Uterus (tissue), 2 donors: ENCODE measurements at regions not wholly inside any gene's neighbourhood (a gene's known extent, or its start where the extent isn't known, plus 50 kb on each side); places are given as distances from the start of the nearest gene placed in this dataset.

Source experiments
- CTCF ChIP-seq, 4 experiments: fragments of 200-600 bp in 2 of 4; fragments of 450-650 bp in 2 of 4; sonication (generic) in 2 of 4; IDR thresholded peaks; one replicate each; pipeline ENCODE4 v1.5.1; 2016 to 2019; ENCODE audit warnings: antibody characterized with exemption in 4 of 4, mild to moderate bottlenecking in 2 of 4, moderate library complexity in 1 of 4
- POLR2A ChIP-seq, 2 donors: fragments of 450-650 bp; IDR thresholded peaks; one replicate each; pipeline ENCODE4 v1.6.1; 2016; ENCODE audit warnings: antibody characterized with exemption in 2 of 2, mild to moderate bottlenecking in 1 of 2, moderate library complexity in 1 of 2

DNA sequence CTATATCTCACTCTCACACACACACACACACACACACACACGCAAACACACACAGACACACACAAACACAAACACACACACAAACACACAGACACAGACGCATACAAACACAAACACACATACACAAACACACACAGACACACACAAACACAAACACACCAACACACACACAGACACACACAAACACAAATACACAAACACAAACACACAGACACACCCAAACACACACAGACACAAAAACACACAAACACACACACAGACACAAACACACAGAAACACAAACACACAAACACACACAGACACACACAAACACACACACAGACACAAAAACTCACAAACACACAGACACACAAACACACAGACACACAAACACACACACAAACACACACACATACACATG lies 329.0 kb downstream of the ZNF536 start:
- TF ChIP-seq POLR2A (IDR thresholded peaks at IDR 0.05) (no peak), CTCF (IDR thresholded peaks at IDR 0.05) (no peak)
